GM12878 (cell line): ENCODE measurements at regions not wholly inside any gene's neighbourhood (a gene's known extent, or its start where the extent isn't known, plus 50 kb on each side); places are given as distances from the start of the nearest gene placed in this dataset.

ENCODE experiments used
- ATAC-seq: fragments of 200-7000 bp; cut with Tn5 transposase; 3 replicates; pipeline ENCODE4 v1.9.1; 2020; ENCODE audit warnings: mild to moderate bottlenecking, moderate library complexity
- BruUV-seq: library from RNA; stranded (reverse); fragments of 400-500 nt; replicated peaks from 2 replicates; lab custom pipeline; 2021; lab: Mats Ljungman, UMichigan
- CTCF ChIA-PET: fragments of 300-600 bp; sonication (Branson Sonifier 250); formaldehyde crosslinking; extraction: SDS; loops from one replicate; lab custom pipeline; 2021; ENCODE audit warnings: inconsistent platforms; lab: Yijun Ruan, JAX
- POLR2A ChIA-PET: fragments of 350-600 bp; formaldehyde crosslinking; extraction: SDS; loops from one replicate; lab custom pipeline; 2021; ENCODE audit warnings: inconsistent platforms; lab: Charles Lee
- RAD21 ChIA-PET: fragments of 300-600 bp; sonication (Branson Sonifier 250); formaldehyde crosslinking; loops from one replicate; lab custom pipeline; 2023; ENCODE audit warnings: antibody characterized with exemption; ENCODE audit not compliant: unreplicated experiment; lab: Charles Lee
- SMC1A ChIA-PET: fragments of 300-600 bp; sonication (Branson Sonifier 250); formaldehyde crosslinking; loops from one replicate; lab custom pipeline; 2023; ENCODE audit not compliant: unreplicated experiment, uncharacterized antibody; lab: Charles Lee
- DNase-seq: peaks from one replicate; pipeline ENCODE4 v3.0.0-alpha.2; 2011; ENCODE audit warnings: low read depth, low spot score
- FAIRE-seq: peaks from 3 replicates; lab custom pipeline; 2011; peaks lifted over from hg19 to GRCh38; lab: Jason Lieb, UNC
- H2AFZ ChIP-seq: 2 replicates; pipeline ENCODE4 v1.6.0; 2011; ENCODE audit warnings: low read depth, low read length, control low read depth; ENCODE audit not compliant: control insufficient read depth
- H3K27ac ChIP-seq: 2 replicates; pipeline ENCODE4 v1.5.1; 2011; ENCODE audit warnings: control low read depth; ENCODE audit not compliant: control insufficient read depth, insufficient read depth
- H3K27me3 ChIP-seq, 2 experiments: replicated peaks in 1 of 2; 2 replicates each; pipeline versions ENCODE4 v1.6.0 to v1.6.1; 2011; ENCODE audit warnings: low read length in 1 of 2; ENCODE audit not compliant: control insufficient read depth in 2 of 2, insufficient read depth in 2 of 2
- H3K36me3 ChIP-seq, 2 experiments: 2 replicates each; pipeline ENCODE4 v1.5.1; 2011; ENCODE audit warnings: low read length in 1 of 2; ENCODE audit not compliant: control insufficient read depth in 2 of 2, insufficient read depth in 2 of 2
- H3K4me1 ChIP-seq: 2 replicates; pipeline ENCODE4 v1.6.1; 2011; ENCODE audit warnings: mild to moderate bottlenecking, low read length, moderate library complexity, mixed read lengths; ENCODE audit not compliant: control insufficient read depth, insufficient read depth
- H3K4me2 ChIP-seq: 2 replicates; pipeline ENCODE4 v1.6.0; 2011; ENCODE audit warnings: control low read depth; ENCODE audit not compliant: control insufficient read depth, insufficient read depth
- H3K4me3 ChIP-seq: fragments of 200-600 bp; sonication (generic); 2 replicates; pipeline ENCODE4 v1.5.1; 2016
- H3K79me2 ChIP-seq: 2 replicates; pipeline ENCODE4 v1.6.0; 2011; ENCODE audit warnings: low read length; ENCODE audit not compliant: control insufficient read depth, insufficient read depth
- H3K9ac ChIP-seq: 2 replicates; pipeline ENCODE4 v1.8.0; 2011; ENCODE audit warnings: low read length, control low read depth, mixed read lengths; ENCODE audit not compliant: control insufficient read depth, insufficient read depth
- H3K9me3 ChIP-seq: replicated peaks from 3 replicates; pipeline ENCODE4 v1.5.1; 2011; ENCODE audit warnings: mild to moderate bottlenecking, low read length; ENCODE audit not compliant: control insufficient read depth, insufficient read depth
- H4K20me1 ChIP-seq: 2 replicates; pipeline ENCODE4 v1.6.0; 2011; ENCODE audit not compliant: control insufficient read depth, insufficient read depth
- ETV6 ChIP-seq, 2 experiments: fragments of 450-650 bp in 1 of 2; IDR thresholded peaks in 1 of 2; conservative IDR thresholded peaks in 1 of 2; 2 replicates each; pipeline ENCODE4 v1.6.1; 2014; ENCODE audit warnings: antibody characterized with exemption in 1 of 2, borderline replicate concordance in 1 of 2, low read depth in 1 of 2, mild to moderate bottlenecking in 1 of 2, moderate library complexity in 1 of 2
- NFXL1 ChIP-seq: fragments of 450-650 bp; IDR thresholded peaks from 2 replicates; pipeline ENCODE4 v1.6.1; 2017; ENCODE audit warnings: antibody characterized with exemption, mild to moderate bottlenecking, borderline replicate concordance
- NFYB ChIP-seq: IDR thresholded peaks from 2 replicates; pipeline ENCODE4 v1.6.1; 2011; ENCODE audit warnings: low read depth, mild to moderate bottlenecking, low read length, improper control_type of control experiment, moderate library complexity; ENCODE audit not compliant: insufficient read depth
- POLR2AphosphoS2 ChIP-seq: IDR thresholded peaks from 2 replicates; pipeline ENCODE4 v1.6.1; 2011; ENCODE audit warnings: low read depth, mild to moderate bottlenecking, low read length, improper control_type of control experiment, moderate library complexity
- RB1 ChIP-seq: fragments of 450-650 bp; formaldehyde crosslinking; IDR thresholded peaks from 2 replicates; pipeline ENCODE4 v1.6.1; 2017; ENCODE audit warnings: mild to moderate bottlenecking, borderline replicate concordance
- REST ChIP-seq: IDR thresholded peaks from 2 replicates; pipeline ENCODE4 v1.6.1; 2012; ENCODE audit warnings: mild to moderate bottlenecking, low read depth, low read length
- USF1 ChIP-seq: IDR thresholded peaks from 2 replicates; pipeline ENCODE4 v1.6.1; 2011; ENCODE audit warnings: borderline replicate concordance, low read depth, mild to moderate bottlenecking, moderate library complexity, mixed read lengths, low read length; ENCODE audit not compliant: insufficient read depth; ENCODE audit errors: extremely low read length
- WGBS: methylation state at CpG from one replicate; pipeline ENCODE4 v1.1.6; 2016; ENCODE audit warnings: low lambda C conversion rate; ENCODE audit not compliant: insufficient replicate concordance, insufficient coverage; ENCODE audit errors: missing lambda C conversion rate; 5-methylcytosine and 5-hydroxymethylcytosine counted together
- in situ Hi-C: fragments of 300-500 bp; cut with MboI; formaldehyde crosslinking; loops from 9 replicates; pipeline ENCODE4 v1.14.3; 2018; ENCODE audit warnings: mixed read lengths
- intact Hi-C: fragments of 100-400 bp; cut with micrococcal nuclease; formaldehyde crosslinking; loops from one replicate; pipeline ENCODE4 v1.14.2; 2022; ENCODE audit not compliant: unreplicated experiment
- TF ChIP-seq, protein P1 (sequence below): fragments of 450-650 bp; conservative IDR thresholded peaks from 2 replicates; pipeline ENCODE4 v1.6.1; 2017; ENCODE audit warnings: mild to moderate bottlenecking, moderate library complexity

GRCh38 chr11:100438376-100438775, 248.7 kb upstream of the ARHGAP42 start (continued):
- no peak for TF ChIP-seq POLR2AphosphoS2

DNA sequence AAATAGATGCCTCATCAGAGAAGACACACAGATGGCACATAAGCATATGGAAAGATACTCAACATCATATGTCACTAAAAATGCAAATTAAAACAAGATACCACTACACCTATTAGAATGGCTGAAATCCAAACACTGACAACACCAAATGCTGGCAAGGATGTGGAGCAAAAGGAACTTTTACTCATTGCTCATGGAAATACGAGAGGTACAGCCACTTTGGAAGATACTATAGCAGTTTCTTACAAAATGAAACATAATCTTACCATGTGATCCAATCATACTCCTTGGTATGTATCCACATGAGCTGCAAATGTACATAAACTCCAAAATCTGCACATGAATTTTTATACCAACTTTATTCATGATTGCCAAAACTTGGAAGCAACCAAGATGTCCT, 246.0 kb upstream of the ARHGAP42 start:
- DNase-seq: no peak
- CTCF ChIA-PET: no interaction called here
- 0% methylated on average over 1 of the region's 1 CpG for WGBS
- Histone ChIP-seq H3K9ac (no peak overlapping the region), H4K20me1 (no peaks in the 10 kb centered on the region), H3K79me2 (no peaks in the 10 kb centered on the region), H3K4me3 (no peak overlapping the region), H3K9me3 (no peaks in the 10 kb centered on the region), H3K27ac (no peak overlapping the region), H2AFZ (no peak overlapping the region), H3K27me3 (no peaks in the 10 kb centered on the region), H3K4me1 (no peaks in the 10 kb centered on the region), H3K4me2 (no peak overlapping the region), H3K36me3 (no peaks in the 10 kb centered on the region)
- RAD21 ChIA-PET: no interaction called here
- FAIRE-seq: no peak
- TF ChIP-seq USF1 (no peak), REST (no peak), NFXL1 (no peak), RB1 (no peak), ETV6 (conservative IDR thresholded peaks at IDR 0.05 in 1 of 2, IDR thresholded peaks at IDR 0.05 in 1 of 2; ENCODE audit: borderline replicate concordance in 1 of 2, low read depth in 1 of 2) (no peak), NFYB (no peak)
- TF ChIP-seq, protein P1, sequence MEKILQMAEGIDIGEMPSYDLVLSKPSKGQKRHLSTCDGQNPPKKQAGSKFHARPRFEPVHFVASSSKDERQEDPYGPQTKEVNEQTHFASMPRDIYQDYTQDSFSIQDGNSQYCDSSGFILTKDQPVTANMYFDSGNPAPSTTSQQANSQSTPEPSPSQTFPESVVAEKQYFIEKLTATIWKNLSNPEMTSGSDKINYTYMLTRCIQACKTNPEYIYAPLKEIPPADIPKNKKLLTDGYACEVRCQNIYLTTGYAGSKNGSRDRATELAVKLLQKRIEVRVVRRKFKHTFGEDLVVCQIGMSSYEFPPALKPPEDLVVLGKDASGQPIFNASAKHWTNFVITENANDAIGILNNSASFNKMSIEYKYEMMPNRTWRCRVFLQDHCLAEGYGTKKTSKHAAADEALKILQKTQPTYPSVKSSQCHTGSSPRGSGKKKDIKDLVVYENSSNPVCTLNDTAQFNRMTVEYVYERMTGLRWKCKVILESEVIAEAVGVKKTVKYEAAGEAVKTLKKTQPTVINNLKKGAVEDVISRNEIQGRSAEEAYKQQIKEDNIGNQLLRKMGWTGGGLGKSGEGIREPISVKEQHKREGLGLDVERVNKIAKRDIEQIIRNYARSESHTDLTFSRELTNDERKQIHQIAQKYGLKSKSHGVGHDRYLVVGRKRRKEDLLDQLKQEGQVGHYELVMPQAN: no peak
- in situ Hi-C loops (no loop called here), intact Hi-C loops (no loop called here)
- SMC1A ChIA-PET: no interaction called here
- ATAC-seq: no peak
- POLR2A ChIA-PET: no interaction called here
- BruUV-seq: no TSS peak
